HL-60 (cell line): ENCODE measurements at regions not wholly inside any gene's neighbourhood (a gene's known extent, or its start where the extent isn't known, plus 50 kb on each side); places are given as distances from the start of the nearest gene placed in this dataset.

Experiments
- GABPA ChIP-seq: IDR thresholded peaks from 2 replicates; pipeline ENCODE4 v1.6.1; 2012; ENCODE audit warnings: low read depth
- POLR2AphosphoS5 ChIP-seq: IDR thresholded peaks from 2 replicates; pipeline ENCODE4 v1.6.1; 2012; ENCODE audit warnings: low read depth
- SPI1 ChIP-seq: IDR thresholded peaks from 2 replicates; pipeline ENCODE4 v1.6.1; 2012; ENCODE audit warnings: low read depth, mild to moderate bottlenecking, borderline replicate concordance
- TF ChIP-seq, protein P1 (sequence below): IDR thresholded peaks from one replicate; pipeline ENCODE4 v1.5.1; 2011; ENCODE audit warnings: low read length, control low read depth, inconsistent platforms; ENCODE audit not compliant: insufficient read depth
- TF ChIP-seq, protein P2 (sequence below): IDR thresholded peaks from 2 replicates; pipeline ENCODE4 v1.6.1; 2012; ENCODE audit warnings: low read depth; ENCODE audit not compliant: insufficient replicate concordance

DNA sequence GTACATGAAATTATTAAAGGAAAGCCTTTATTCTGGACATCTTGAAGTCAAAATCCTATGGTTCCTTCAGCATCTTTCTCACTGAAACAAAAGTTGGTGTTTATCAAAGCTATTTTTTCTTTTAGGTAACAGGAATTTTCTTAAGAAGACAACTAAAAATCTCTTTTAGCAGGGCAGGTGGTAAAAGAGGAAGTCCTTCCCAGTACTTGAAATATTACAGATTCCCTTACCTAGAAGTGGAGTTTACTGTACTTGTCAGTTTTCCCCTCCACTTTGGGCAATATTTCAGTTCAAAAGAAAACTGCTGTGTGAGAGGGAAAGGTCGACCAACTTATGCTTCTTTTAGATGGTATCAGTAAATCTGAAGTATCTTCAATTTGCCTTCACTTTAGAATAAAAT is 64.3 kb upstream of the TDRD3 start:
- TF ChIP-seq, protein P1, sequence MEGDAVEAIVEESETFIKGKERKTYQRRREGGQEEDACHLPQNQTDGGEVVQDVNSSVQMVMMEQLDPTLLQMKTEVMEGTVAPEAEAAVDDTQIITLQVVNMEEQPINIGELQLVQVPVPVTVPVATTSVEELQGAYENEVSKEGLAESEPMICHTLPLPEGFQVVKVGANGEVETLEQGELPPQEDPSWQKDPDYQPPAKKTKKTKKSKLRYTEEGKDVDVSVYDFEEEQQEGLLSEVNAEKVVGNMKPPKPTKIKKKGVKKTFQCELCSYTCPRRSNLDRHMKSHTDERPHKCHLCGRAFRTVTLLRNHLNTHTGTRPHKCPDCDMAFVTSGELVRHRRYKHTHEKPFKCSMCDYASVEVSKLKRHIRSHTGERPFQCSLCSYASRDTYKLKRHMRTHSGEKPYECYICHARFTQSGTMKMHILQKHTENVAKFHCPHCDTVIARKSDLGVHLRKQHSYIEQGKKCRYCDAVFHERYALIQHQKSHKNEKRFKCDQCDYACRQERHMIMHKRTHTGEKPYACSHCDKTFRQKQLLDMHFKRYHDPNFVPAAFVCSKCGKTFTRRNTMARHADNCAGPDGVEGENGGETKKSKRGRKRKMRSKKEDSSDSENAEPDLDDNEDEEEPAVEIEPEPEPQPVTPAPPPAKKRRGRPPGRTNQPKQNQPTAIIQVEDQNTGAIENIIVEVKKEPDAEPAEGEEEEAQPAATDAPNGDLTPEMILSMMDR = no peak
- TF ChIP-seq SPI1 = peak; percentile 85
- no peak for TF ChIP-seq GABPA
- TF ChIP-seq, protein P2, sequence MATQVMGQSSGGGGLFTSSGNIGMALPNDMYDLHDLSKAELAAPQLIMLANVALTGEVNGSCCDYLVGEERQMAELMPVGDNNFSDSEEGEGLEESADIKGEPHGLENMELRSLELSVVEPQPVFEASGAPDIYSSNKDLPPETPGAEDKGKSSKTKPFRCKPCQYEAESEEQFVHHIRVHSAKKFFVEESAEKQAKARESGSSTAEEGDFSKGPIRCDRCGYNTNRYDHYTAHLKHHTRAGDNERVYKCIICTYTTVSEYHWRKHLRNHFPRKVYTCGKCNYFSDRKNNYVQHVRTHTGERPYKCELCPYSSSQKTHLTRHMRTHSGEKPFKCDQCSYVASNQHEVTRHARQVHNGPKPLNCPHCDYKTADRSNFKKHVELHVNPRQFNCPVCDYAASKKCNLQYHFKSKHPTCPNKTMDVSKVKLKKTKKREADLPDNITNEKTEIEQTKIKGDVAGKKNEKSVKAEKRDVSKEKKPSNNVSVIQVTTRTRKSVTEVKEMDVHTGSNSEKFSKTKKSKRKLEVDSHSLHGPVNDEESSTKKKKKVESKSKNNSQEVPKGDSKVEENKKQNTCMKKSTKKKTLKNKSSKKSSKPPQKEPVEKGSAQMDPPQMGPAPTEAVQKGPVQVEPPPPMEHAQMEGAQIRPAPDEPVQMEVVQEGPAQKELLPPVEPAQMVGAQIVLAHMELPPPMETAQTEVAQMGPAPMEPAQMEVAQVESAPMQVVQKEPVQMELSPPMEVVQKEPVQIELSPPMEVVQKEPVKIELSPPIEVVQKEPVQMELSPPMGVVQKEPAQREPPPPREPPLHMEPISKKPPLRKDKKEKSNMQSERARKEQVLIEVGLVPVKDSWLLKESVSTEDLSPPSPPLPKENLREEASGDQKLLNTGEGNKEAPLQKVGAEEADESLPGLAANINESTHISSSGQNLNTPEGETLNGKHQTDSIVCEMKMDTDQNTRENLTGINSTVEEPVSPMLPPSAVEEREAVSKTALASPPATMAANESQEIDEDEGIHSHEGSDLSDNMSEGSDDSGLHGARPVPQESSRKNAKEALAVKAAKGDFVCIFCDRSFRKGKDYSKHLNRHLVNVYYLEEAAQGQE = no peak
- TF ChIP-seq POLR2AphosphoS5 = no peak
